CD14-positive monocyte (primary cell): ENCODE measurements at regions not wholly inside any gene's neighbourhood (a gene's known extent, or its start where the extent isn't known, plus 50 kb on each side); places are given as distances from the start of the nearest gene placed in this dataset.

Experiments
- DNase-seq, 3 donors: peaks; one replicate each; pipeline ENCODE4 v3.0.0-alpha.2; 2011 to 2022
- H2AFZ ChIP-seq: 2 replicates; pipeline ENCODE4 v1.6.0; 2012; ENCODE audit warnings: mild to moderate bottlenecking, low read depth, low read length, inconsistent platforms; ENCODE audit not compliant: insufficient read depth, poor library complexity, severe bottlenecking
- H3K27ac ChIP-seq, 2 donors: 1 replicate in 1 of 2; 2 replicates in 1 of 2; pipeline ENCODE4 v1.5.1; 2012 to 2013; ENCODE audit warnings: low read length in 2 of 2, control low read depth in 1 of 2, inconsistent platforms in 1 of 2, low read depth in 1 of 2, mild to moderate bottlenecking in 1 of 2
- H3K27me3 ChIP-seq, 2 donors: one replicate each; pipeline versions ENCODE4 v1.6.0 to v1.6.1; 2011 to 2013; ENCODE audit warnings: low read length in 2 of 2; ENCODE audit not compliant: control insufficient read depth in 2 of 2, insufficient read depth in 2 of 2
- H3K36me3 ChIP-seq, 2 donors: replicated peaks in 1 of 2; 1 replicate in 1 of 2; 2 replicates in 1 of 2; pipeline versions ENCODE4 v1.5.1 to v1.6.1; 2012 to 2013; ENCODE audit warnings: low read length in 2 of 2, control low read depth in 1 of 2, inconsistent platforms in 1 of 2, mild to moderate bottlenecking in 1 of 2; ENCODE audit not compliant: insufficient read depth in 2 of 2, control insufficient read depth in 1 of 2
- H3K4me1 ChIP-seq, 2 donors: 1 replicate in 1 of 2; 2 replicates in 1 of 2; pipeline versions ENCODE4 v1.5.1 to v1.6.1; 2012 to 2013; ENCODE audit warnings: low read length in 2 of 2, control low read depth in 1 of 2, inconsistent platforms in 1 of 2, mild to moderate bottlenecking in 1 of 2, moderate library complexity in 1 of 2; ENCODE audit not compliant: insufficient read depth in 2 of 2, control insufficient read depth in 1 of 2
- H3K4me2 ChIP-seq: replicated peaks from 2 replicates; pipeline ENCODE3; 2012; ENCODE audit warnings: low read length, moderate library complexity, mild to moderate bottlenecking; ENCODE audit not compliant: poor library complexity, severe bottlenecking; ENCODE audit errors: extremely low read depth
- H3K4me3 ChIP-seq, 3 experiments: fragments of 200-600 bp in 1 of 3; sonication (generic) in 1 of 3; replicated peaks in 1 of 3; 1 replicate in 2 of 3; 2 replicates in 1 of 3; pipeline ENCODE4 v1.5.1; 2011 to 2013; ENCODE audit warnings: low read length in 3 of 3, mild to moderate bottlenecking in 3 of 3, control low read depth in 2 of 3, low read depth in 2 of 3, inconsistent platforms in 1 of 3, moderate library complexity in 1 of 3
- H3K79me2 ChIP-seq: 2 replicates; pipeline ENCODE4 v1.6.0; 2012; ENCODE audit warnings: mild to moderate bottlenecking, control low read depth, inconsistent platforms, low read length, moderate library complexity; ENCODE audit not compliant: insufficient read depth
- H3K9ac ChIP-seq: 2 replicates; pipeline ENCODE4 v1.6.0; 2017; ENCODE audit warnings: low read length, mild to moderate bottlenecking; ENCODE audit not compliant: insufficient read depth, poor library complexity, severe bottlenecking
- H3K9me3 ChIP-seq, 2 donors: replicated peaks in 1 of 2; 1 replicate in 1 of 2; 2 replicates in 1 of 2; pipeline versions ENCODE4 v1.5.1 to v1.6.1; 2012 to 2013; ENCODE audit warnings: low read length in 2 of 2, control low read depth in 1 of 2; ENCODE audit not compliant: control insufficient read depth in 1 of 2, insufficient read depth in 1 of 2
- H4K20me1 ChIP-seq: 2 replicates; pipeline ENCODE4 v1.6.0; 2012; ENCODE audit warnings: mild to moderate bottlenecking, low read length, control low read depth, moderate library complexity; ENCODE audit not compliant: insufficient read depth
- H3K27ac Mint-ChIP-seq, 7 donors: one replicate each; pipeline ENCODE4 v1.8.0; 2020; ENCODE audit warnings: mild to moderate bottlenecking in 7 of 7, mixed read lengths in 7 of 7, moderate library complexity in 6 of 7, inconsistent platforms in 2 of 7
- H3K27me3 Mint-ChIP-seq, 3 donors: one replicate each; pipeline ENCODE4 v1.8.0; 2021 to 2022; ENCODE audit warnings: low read depth in 3 of 3, mild to moderate bottlenecking in 3 of 3, mixed read lengths in 3 of 3, moderate library complexity in 3 of 3, inconsistent platforms in 1 of 3
- H3K36me3 Mint-ChIP-seq, 2 donors: one replicate each; pipeline ENCODE4 v1.8.0; 2020; ENCODE audit warnings: mixed read lengths in 2 of 2, inconsistent platforms in 1 of 2, mild to moderate bottlenecking in 1 of 2
- H3K4me1 Mint-ChIP-seq: one replicate; pipeline ENCODE4 v1.8.0; 2020; ENCODE audit warnings: mild to moderate bottlenecking, mixed read lengths
- H3K4me3 Mint-ChIP-seq, 2 donors: one replicate each; pipeline ENCODE4 v1.8.0; 2020; ENCODE audit warnings: mild to moderate bottlenecking in 2 of 2, mixed read lengths in 2 of 2, moderate library complexity in 1 of 2
- H3K9me3 Mint-ChIP-seq, 7 donors: one replicate each; pipeline ENCODE4 v1.8.0; 2020 to 2022; ENCODE audit warnings: mixed read lengths in 7 of 7, mild to moderate bottlenecking in 6 of 7, moderate library complexity in 6 of 7, inconsistent platforms in 2 of 7
- CTCF ChIP-seq: fragments of 200-600 bp; IDR thresholded peaks from one replicate; pipeline ENCODE4 v1.8.0; 2022; ENCODE audit warnings: antibody characterized with exemption, mild to moderate bottlenecking
- WGBS: methylation state at CpG from one replicate; pipeline ENCODE4 v1.1.5; 2013; ENCODE audit warnings: missing lambda C conversion rate; ENCODE audit not compliant: insufficient coverage; 5-methylcytosine and 5-hydroxymethylcytosine counted together
- intact Hi-C, 2 donors: fragments of 100-400 bp; cut with micrococcal nuclease; formaldehyde crosslinking; loops; one replicate each; pipeline versions ENCODE4 v1.15.0 to v1.15.1; 2023

- Histone ChIP-seq H4K20me1 (no peaks in the 10 kb centered on the region), H3K27ac (no peak overlapping the region), H3K4me3 (no peak overlapping the region), H3K4me1 (no peaks in the 10 kb centered on the region), H3K9me3 (no peaks in the 10 kb centered on the region), H3K27me3 (no peaks in the 10 kb centered on the region), H3K4me2 (no peak overlapping the region), H3K36me3 (no peaks in the 10 kb centered on the region), H3K79me2 (no peaks in the 10 kb centered on the region), H3K9ac (no peak overlapping the region), H2AFZ (no peak overlapping the region)
- Mint-ChIP-seq H3K27ac (no peak overlapping the region), H3K36me3 (no peaks in the 10 kb centered on the region), H3K4me3 (no peak overlapping the region), H3K4me1 (no peaks in the 10 kb centered on the region), H3K27me3 (peaks cover 4 to 12% (median 5%) of the 10 kb centered on the region in 3 donors), H3K9me3 (peaks cover 0 to 2% (median 0%) of the 10 kb centered on the region in 7 donors)
- intact Hi-C loops: no loop called here
- WGBS: 88% methylated on average over 6 of the region's 12 CpGs
- no peak for TF ChIP-seq CTCF
- DNase-seq: no peak
These were observed 399.5 kb upstream of the TNRC6C start for GRCh38 chr17:77558846-77559626.

DNA sequence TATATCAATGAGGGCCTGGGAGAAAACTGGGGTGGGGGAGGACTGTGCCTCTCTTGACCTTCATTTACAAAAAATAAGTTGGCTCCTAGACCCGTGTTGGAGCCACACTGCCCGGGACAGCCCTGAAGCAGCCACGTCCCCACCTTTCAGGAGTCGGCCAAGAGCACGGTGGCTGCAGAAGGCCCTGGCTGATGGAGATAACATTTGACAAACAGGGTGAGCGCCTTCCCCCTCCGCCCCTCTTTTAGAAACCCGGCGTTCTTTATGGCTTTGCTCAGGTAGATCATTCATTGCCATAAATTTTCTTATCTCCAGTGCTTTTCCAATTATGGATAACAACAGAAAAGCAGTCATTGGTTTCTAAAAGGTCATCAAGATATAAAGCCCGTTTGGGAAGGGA is 398.1 kb upstream of the TNRC6C start:
- H3K79me2 ChIP-seq: no peaks in the 10 kb centered on the region
- TF ChIP-seq CTCF: no peak
- no peaks in the 10 kb centered on the region for H3K27me3 ChIP-seq

More for the DNA sequence above, 398.1 kb upstream of the TNRC6C start:
- Histone ChIP-seq H3K9me3 (no peaks in the 10 kb centered on the region), H3K27ac (no peak overlapping the region), H3K4me3 (no peak overlapping the region), H3K4me2 (no peak overlapping the region), H3K9ac (no peak overlapping the region), H2AFZ (no peak overlapping the region), H4K20me1 (no peaks in the 10 kb centered on the region), H3K4me1 (no peaks in the 10 kb centered on the region), H3K36me3 (no peaks in the 10 kb centered on the region)
- Mint-ChIP-seq H3K4me3 (no peak overlapping the region), H3K9me3 (peaks cover 0 to 2% (median 0%) of the 10 kb centered on the region in 7 donors), H3K27ac (no peak overlapping the region), H3K27me3 (peaks cover 4 to 12% (median 5%) of the 10 kb centered on the region in 3 donors), H3K36me3 (no peaks in the 10 kb centered on the region), H3K4me1 (no peaks in the 10 kb centered on the region)
- 79% methylated on average over 4 of the region's 10 CpGs for WGBS
- intact Hi-C loops: no loop called here
- DNase-seq: no peak
